Smooth muscle cell (in vitro differentiated cells): ENCODE measurements at regions not wholly inside any gene's neighbourhood (a gene's known extent, or its start where the extent isn't known, plus 50 kb on each side); places are given as distances from the start of the nearest gene placed in this dataset.

Source experiments
- DNase-seq: peaks from one replicate; lab custom pipeline; 2025; ENCODE audit not compliant: unreplicated experiment; lab: John Stamatoyannopoulos, UW
- H2AFZ ChIP-seq: fragments of 200-600 bp; sonication (generic); 2 replicates; pipeline ENCODE4 v1.6.0; 2016; ENCODE audit warnings: antibody characterized with exemption, low read depth, mild to moderate bottlenecking
- H3F3A ChIP-seq: fragments of 200-600 bp; sonication (generic); 2 replicates; pipeline ENCODE4 v1.6.0; 2017; ENCODE audit warnings: antibody characterized with exemption, low read depth
- H3K27ac ChIP-seq: fragments of 200-600 bp; sonication (generic); 2 replicates; pipeline ENCODE4 v1.5.1; 2016; ENCODE audit warnings: low read depth, mild to moderate bottlenecking
- H3K27me3 ChIP-seq: fragments of 200-600 bp; sonication (generic); 2 replicates; pipeline ENCODE4 v1.6.1; 2016; ENCODE audit warnings: low read depth, mild to moderate bottlenecking
- H3K36me3 ChIP-seq: fragments of 200-600 bp; sonication (generic); 2 replicates; pipeline ENCODE4 v1.5.1; 2016; ENCODE audit warnings: low read depth
- H3K4me1 ChIP-seq: fragments of 200-600 bp; sonication (generic); 2 replicates; pipeline ENCODE4 v1.5.1; 2016; ENCODE audit warnings: low read depth
- H3K4me2 ChIP-seq: fragments of 200-600 bp; sonication (generic); 2 replicates; pipeline ENCODE4 v1.6.0; 2016; ENCODE audit warnings: mild to moderate bottlenecking
- H3K4me3 ChIP-seq: fragments of 200-600 bp; sonication (generic); 2 replicates; pipeline ENCODE4 v1.5.1; 2016; ENCODE audit warnings: mild to moderate bottlenecking
- H3K79me2 ChIP-seq: fragments of 200-600 bp; sonication (generic); 2 replicates; pipeline ENCODE4 v1.6.0; 2016; ENCODE audit warnings: low read depth, mild to moderate bottlenecking
- H3K9ac ChIP-seq: fragments of 200-600 bp; sonication (generic); 2 replicates; pipeline ENCODE4 v1.6.0; 2016; ENCODE audit warnings: low read depth
- H3K9me3 ChIP-seq: fragments of 200-600 bp; sonication (generic); replicated peaks from 2 replicates; pipeline ENCODE4 v1.5.1; 2016; ENCODE audit warnings: low read depth
- H4K20me1 ChIP-seq: fragments of 200-600 bp; sonication (generic); 2 replicates; pipeline ENCODE4 v1.6.0; 2016; ENCODE audit warnings: low read depth
- CTCF ChIP-seq: fragments of 200-600 bp; sonication (generic); IDR thresholded peaks from 2 replicates; pipeline ENCODE4 v1.5.1; 2017; ENCODE audit warnings: borderline replicate concordance, mild to moderate bottlenecking, antibody characterized with exemption; ENCODE audit not compliant: insufficient read depth, poor library complexity, severe bottlenecking
- WGBS: methylation state at CpG from one replicate; pipeline ENCODE4 v1.1.7; 2016; ENCODE audit warnings: low lambda C conversion rate; 5-methylcytosine and 5-hydroxymethylcytosine counted together

GRCh38 chr1:234778221-234779159 is 168.5 kb upstream of the IRF2BP2 start:
- Histone ChIP-seq H3K4me2 (no peak overlapping the region), H3F3A (no peaks in the 10 kb centered on the region), H4K20me1 (no peaks in the 10 kb centered on the region), H3K4me3 (no peak overlapping the region), H3K4me1 (peaks cover 10% of the 10 kb centered on the region), H3K27me3 (peaks cover 3% of the 10 kb centered on the region), H3K27ac (no peak overlapping the region), H3K9me3 (no peaks in the 10 kb centered on the region), H3K36me3 (no peaks in the 10 kb centered on the region), H3K79me2 (no peaks in the 10 kb centered on the region), H3K9ac (no peak overlapping the region), H2AFZ (no peak overlapping the region)
- TF ChIP-seq CTCF = no peak
- WGBS = 81% methylated on average over 22 of the region's 22 CpGs
- no peak for DNase-seq

DNA sequence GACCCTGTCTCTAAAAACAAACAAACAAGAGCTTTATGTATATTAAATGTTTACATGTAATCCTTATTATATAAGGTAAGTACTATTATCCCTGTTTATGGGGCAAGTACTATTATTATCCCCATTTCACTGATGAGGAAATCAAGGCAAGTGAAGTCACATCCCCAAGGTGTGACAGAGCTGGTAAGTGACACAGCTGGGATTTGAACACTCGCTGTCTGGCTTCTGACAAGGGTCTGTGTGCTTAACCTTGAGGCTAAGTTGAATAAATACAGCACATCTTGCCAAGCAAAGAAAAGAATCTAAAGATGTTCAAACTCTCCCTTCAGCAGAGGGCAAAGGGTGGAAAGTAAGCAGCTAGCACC is 167.9 kb upstream of the IRF2BP2 start:
- Histone ChIP-seq H3K36me3 (no peaks in the 10 kb centered on the region), H3K79me2 (no peaks in the 10 kb centered on the region), H3K4me1 (peaks cover 8% of the 10 kb centered on the region), H4K20me1 (no peaks in the 10 kb centered on the region), H2AFZ (no peak overlapping the region), H3K9me3 (no peaks in the 10 kb centered on the region), H3K4me3 (no peak overlapping the region), H3F3A (no peaks in the 10 kb centered on the region), H3K27me3 (peaks cover 3% of the 10 kb centered on the region), H3K4me2 (no peak overlapping the region), H3K9ac (no peak overlapping the region), H3K27ac (no peak overlapping the region)
- TF ChIP-seq CTCF = no peak
- no peak for DNase-seq
- WGBS = 91% methylated on average over 1 of the region's 1 CpG

- Histone ChIP-seq H2AFZ (no peak overlapping the region), H3K27me3 (peaks cover 3% of the 10 kb centered on the region), H4K20me1 (no peaks in the 10 kb centered on the region), H3K79me2 (no peaks in the 10 kb centered on the region), H3K9me3 (no peaks in the 10 kb centered on the region), H3K9ac (no peak overlapping the region), H3F3A (no peaks in the 10 kb centered on the region), H3K27ac (no peak overlapping the region), H3K4me2 (no peak overlapping the region), H3K4me3 (no peak overlapping the region), H3K4me1 (peaks cover 2% of the 10 kb centered on the region), H3K36me3 (no peaks in the 10 kb centered on the region)
- 80% methylated on average over 14 of the region's 14 CpGs for WGBS
- DNase-seq = no peak
- TF ChIP-seq CTCF = no peak
Observed at GRCh38 chr1:234776876-234777855, 167.2 kb upstream of the IRF2BP2 start.
